ENCODE measurements at regions not wholly inside any gene's neighbourhood (a gene's known extent, or its start where the extent isn't known, plus 50 kb on each side); places are given as distances from the start of the nearest gene placed in this dataset.
"Not testable (repeated sequence)": the region's sequence is repeated elsewhere in the genome, so short reads cannot be mapped to it uniquely, and the experiment has no call there.

- DNase-seq (ENCODE audit: low spot score) = no peak
These were observed 123.6 kb upstream of the PITX1 start for GRCh38 chr5:135157421-135158313.

- no peak for DNase-seq (ENCODE audit: low spot score)
These were observed 122.8 kb upstream of the PITX1 start for GRCh38 chr5:135156715-135157404.

GRCh38 chr5:135156337-135156714 lies 122.3 kb upstream of the PITX1 start:
- DNase-seq (ENCODE audit: low spot score) = no peak

DNA sequence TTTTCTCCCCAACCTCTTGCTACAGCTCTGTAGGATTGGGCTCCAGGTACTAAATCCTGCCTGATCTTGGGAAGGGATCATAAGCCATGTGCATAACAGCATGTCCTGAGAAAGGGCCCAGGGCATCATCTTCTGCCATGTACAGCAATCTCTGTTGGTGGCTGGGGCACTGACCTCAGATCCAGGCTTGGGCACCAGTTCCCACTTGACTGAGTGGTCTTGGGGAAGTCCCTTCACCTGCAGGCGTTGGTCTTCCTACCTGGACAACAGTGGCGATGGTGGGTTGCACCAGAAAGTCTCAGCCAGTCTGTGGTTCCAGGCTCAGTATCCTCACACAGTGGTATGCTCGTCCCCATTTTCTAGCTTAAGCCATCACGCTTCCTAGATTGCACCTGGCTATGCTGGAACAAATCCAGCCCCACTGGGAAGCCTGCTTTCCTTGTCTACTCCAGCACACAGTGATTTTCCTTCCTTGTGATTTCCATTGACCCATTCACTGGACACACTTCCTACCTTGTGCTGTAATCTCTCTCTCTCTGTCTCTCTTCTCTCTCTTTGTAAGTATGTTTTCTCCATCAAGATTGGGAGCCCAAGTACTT lies 121.7 kb upstream of the PITX1 start:
- no peak for DNase-seq (ENCODE audit: low spot score)

DNA sequence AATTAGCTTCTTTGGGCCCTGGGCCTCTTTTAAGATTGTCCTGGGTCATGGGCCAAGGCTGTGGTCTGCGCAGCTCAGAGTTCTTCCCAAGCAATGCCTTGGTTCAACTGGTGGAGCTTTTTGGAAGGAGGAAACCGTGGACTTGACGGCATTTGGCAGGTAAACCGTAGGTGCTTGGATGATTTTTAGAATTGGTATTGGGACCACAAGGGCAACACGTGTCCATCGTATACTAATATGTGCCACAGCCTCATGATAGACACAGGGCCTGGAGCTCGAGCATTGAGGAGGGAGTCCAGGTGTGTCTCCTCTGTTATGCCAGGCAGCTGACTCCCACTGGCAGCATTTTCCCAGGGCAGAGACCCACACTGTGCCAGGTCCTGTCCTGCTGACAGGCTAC lies 120.9 kb upstream of the PITX1 start:
- no peak for DNase-seq (ENCODE audit: low spot score)

GRCh38 chr5:135154197-135154596 lies 120.2 kb upstream of the PITX1 start:
- no peak for DNase-seq (ENCODE audit: low spot score)

DNA sequence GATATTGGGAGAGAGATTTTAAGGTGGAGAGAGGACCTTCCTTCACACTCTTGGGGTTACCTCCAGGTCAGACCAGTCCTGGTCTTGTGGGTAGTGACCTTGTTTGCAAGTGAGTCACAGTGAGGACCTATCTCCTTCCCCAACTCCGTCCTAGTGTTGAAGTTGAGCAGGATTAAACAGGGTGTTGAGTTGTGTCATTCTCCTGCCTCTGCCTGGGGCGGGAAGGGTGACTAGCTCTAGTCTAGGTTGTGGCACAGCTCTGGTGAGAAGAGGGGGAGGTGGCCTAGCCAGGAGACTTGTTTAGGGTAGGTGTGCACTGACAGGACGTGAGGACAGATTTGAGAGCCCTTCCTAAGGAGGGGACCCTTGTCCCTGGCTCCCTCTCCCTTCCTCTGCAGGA lies 119.6 kb upstream of the PITX1 start:
- DNase-seq (ENCODE audit: low spot score) = no peak

DNA sequence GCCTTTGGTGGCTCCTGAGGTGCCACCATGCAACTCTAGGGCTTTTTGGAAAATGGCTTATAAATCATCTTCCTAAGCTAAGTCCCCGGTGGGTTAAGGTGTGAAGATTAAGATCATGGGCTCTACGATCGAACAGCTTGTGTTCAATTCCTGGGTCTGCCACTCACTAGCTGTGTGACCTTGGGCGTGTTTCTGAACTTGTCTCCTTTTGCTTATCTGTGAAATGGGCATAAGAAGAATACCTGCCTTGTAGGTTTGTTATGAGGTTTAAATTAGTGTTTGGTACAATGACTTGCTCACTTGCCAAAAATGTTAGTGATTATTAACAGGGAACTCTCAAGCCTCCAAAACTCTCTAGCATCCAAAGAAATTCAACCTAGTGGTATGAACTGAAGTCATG lies 119.2 kb upstream of the PITX1 start:
- no peak for DNase-seq (ENCODE audit: low spot score)

- not testable (repeated sequence) for DNase-seq (ENCODE audit: low spot score)
These were observed 117.6 kb upstream of the PITX1 start for GRCh38 chr5:135151660-135152059.

DNA sequence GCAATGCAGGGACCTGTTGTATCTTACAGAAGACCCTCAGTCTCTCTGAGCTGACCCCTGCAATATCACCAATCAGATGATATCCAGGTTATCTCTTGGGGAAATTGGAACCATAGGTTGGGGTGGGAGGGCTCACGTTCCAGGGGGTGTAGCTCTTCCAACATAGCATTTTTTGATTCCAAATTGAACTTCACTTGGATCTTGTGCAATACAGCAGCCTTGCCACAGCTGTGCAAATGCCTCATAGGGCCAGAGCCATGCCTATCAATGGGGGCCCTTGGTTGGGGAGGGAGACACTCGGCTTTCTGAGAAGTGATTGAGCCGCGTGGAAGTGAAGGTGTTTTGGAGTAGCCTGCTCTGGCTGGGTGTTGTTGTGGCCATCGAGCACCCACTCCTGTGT lies 117.2 kb upstream of the PITX1 start:
- no peak for DNase-seq (ENCODE audit: low spot score)

- DNase-seq (ENCODE audit: low spot score) = no peak
These were observed 116.7 kb upstream of the PITX1 start for GRCh38 chr5:135150767-135151166.

- DNase-seq (ENCODE audit: low spot score) = no peak
These were observed 116.1 kb upstream of the PITX1 start for GRCh38 chr5:135149956-135150723.

DNA sequence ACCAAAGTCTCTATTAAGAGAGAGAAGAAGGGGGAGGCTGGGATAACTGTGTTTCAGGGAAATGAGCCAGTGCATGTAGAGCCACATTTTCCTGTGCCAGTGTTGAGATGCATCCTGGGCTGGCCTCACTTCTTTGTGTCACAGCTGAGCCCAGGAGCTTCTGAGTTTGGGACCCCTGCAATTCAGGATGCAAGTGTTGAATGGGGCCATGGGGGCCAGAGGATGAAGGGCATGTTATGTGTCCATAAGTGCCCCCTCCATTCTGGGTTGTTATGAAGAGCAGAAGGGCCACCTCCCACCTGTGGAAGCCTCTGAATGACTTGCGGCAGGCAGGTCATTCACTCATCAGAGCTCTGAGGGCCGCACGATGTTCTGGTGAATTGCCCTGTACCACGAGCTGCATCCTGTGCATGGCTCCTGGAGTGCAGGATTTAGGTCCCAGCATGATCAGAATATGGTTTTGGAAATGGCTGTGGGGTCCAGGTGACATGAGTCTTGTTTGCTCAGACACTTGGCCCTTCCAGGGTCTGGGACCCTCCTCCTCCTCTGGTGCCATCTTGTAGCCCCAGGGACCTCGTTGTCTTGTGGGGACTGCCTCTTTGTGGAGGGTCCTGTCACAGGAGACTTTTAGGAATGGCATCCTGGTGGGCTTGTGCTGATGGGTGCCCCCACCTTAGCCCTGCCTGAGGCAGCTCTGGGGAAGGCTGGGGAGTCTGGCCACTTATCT lies 115.4 kb upstream of the PITX1 start:
- no peak for DNase-seq (ENCODE audit: low spot score)

- no peak for DNase-seq (ENCODE audit: low spot score)
These were observed 113.5 kb upstream of the PITX1 start for GRCh38 chr5:135147294-135148090.

DNA sequence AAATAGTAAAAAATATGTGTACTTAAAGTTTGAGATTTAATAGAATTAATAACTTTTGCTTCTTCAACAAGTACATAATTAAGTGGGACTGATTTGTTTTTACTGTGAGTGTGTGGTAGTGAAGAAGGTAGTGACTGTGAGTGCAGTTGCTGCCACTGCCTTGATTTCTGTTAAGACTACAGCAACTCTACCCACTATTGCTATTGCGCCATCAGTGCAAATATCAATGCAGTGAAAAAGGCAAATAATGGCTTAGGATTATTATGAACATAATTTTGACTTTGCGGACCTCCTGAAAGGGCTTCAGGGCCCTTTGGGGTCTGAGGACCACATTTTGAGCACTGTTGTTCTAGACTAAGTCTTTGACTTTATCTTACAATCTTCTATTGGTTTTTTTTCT lies 112.0 kb upstream of the PITX1 start:
- no peak for DNase-seq (ENCODE audit: low spot score)

GRCh38 chr5:135143682-135144081 lies 109.7 kb upstream of the PITX1 start:
- not testable (repeated sequence) for DNase-seq (ENCODE audit: low spot score)

- no peak for DNase-seq (ENCODE audit: low spot score)
These were observed 107.6 kb upstream of the PITX1 start for GRCh38 chr5:135141303-135142268.

DNA sequence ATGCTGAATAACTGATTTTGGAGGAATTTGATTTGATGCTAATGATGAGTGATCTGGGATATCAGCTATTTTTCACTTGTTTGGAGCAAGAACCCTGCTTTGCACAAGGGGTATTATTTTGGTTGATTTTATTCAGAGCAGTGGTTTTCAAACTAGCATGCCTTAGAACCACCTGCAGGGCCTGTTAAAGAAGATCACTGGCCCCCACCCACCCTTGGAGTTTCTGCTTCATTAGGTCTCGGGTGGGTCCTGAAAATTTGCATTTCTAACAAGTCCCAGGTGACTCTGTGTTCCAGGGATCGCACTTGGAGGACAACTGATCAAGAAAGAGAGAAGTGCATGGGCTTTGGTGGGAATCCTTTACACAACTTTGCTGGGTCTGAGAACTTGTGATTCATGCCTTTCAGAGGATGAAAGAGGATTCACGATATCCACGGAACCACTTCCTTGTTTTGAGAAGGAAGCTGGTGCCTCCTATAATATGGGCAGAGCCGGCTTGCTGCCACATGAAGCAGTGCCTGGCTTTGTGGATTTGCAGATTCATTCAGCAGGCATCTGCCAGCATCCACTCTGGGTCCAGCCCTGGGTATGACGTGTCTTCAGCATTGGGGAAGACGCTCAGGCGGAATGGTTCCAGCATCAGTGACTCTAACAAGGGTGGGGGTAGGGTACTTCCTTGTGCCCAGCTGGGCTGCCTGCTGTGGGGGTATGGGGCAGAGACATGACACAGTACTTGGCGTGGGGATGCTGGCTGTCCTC lies 106.6 kb upstream of the PITX1 start:
- no peak for DNase-seq (ENCODE audit: low spot score)

All from kidney capillary endothelial cell (primary cell).